HepG2 (cell line): ENCODE measurements at regions not wholly inside any gene's neighbourhood (a gene's known extent, or its start where the extent isn't known, plus 50 kb on each side); places are given as distances from the start of the nearest gene placed in this dataset.

Experiments used
- HOXA3 ChIP-seq: sonication (generic); formaldehyde crosslinking; IDR thresholded peaks from 2 replicates; pipeline ENCODE4 v1.5.0; 2020; ENCODE audit warnings: missing genetic modification reagents
- NCOA2 ChIP-seq: sonication (generic); formaldehyde crosslinking; IDR thresholded peaks from 2 replicates; pipeline ENCODE4 v1.8.0; 2022; ENCODE audit warnings: inconsistent platforms
- PTBP1 ChIP-seq: fragments of 200-400 bp; formaldehyde crosslinking; IDR thresholded peaks from 2 replicates; pipeline ENCODE4 v1.6.1; 2018; ENCODE audit warnings: low read length, low read depth; ENCODE audit not compliant: poor library complexity, severe bottlenecking
- ZNF292 ChIP-seq: sonication (generic); formaldehyde crosslinking; IDR thresholded peaks from 2 replicates; pipeline ENCODE4 v1.8.1; 2022; ENCODE audit warnings: mild to moderate bottlenecking, low read depth, missing genetic modification reagents, borderline replicate concordance
- TF ChIP-seq, protein P1 (sequence below), 2 experiments: fragments of 450-650 bp in 1 of 2; sonication (generic) in 1 of 2; formaldehyde crosslinking in 1 of 2; IDR thresholded peaks; 2 replicates each; pipeline versions ENCODE4 v1.6.1 to v1.8.0; 2016 to 2022; ENCODE audit warnings: antibody characterized with exemption in 1 of 2, mild to moderate bottlenecking in 1 of 2, missing genetic modification reagents in 1 of 2

- TF ChIP-seq HOXA3 (CRISPR knock-in tag) (no peak), NCOA2 (CRISPR knock-in tag) (no peak), PTBP1 (no peak), ZNF292 (no peak)
- TF ChIP-seq, protein P1, sequence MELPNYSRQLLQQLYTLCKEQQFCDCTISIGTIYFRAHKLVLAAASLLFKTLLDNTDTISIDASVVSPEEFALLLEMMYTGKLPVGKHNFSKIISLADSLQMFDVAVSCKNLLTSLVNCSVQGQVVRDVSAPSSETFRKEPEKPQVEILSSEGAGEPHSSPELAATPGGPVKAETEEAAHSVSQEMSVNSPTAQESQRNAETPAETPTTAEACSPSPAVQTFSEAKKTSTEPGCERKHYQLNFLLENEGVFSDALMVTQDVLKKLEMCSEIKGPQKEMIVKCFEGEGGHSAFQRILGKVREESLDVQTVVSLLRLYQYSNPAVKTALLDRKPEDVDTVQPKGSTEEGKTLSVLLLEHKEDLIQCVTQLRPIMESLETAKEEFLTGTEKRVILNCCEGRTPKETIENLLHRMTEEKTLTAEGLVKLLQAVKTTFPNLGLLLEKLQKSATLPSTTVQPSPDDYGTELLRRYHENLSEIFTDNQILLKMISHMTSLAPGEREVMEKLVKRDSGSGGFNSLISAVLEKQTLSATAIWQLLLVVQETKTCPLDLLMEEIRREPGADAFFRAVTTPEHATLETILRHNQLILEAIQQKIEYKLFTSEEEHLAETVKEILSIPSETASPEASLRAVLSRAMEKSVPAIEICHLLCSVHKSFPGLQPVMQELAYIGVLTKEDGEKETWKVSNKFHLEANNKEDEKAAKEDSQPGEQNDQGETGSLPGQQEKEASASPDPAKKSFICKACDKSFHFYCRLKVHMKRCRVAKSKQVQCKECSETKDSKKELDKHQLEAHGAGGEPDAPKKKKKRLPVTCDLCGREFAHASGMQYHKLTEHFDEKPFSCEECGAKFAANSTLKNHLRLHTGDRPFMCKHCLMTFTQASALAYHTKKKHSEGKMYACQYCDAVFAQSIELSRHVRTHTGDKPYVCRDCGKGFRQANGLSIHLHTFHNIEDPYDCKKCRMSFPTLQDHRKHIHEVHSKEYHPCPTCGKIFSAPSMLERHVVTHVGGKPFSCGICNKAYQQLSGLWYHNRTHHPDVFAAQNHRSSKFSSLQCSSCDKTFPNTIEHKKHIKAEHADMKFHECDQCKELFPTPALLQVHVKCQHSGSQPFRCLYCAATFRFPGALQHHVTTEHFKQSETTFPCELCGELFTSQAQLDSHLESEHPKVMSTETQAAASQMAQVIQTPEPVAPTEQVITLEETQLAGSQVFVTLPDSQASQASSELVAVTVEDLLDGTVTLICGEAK (IDR thresholded peaks at IDR 0.05), result no peak
- TF ChIP-seq, protein P1 (CRISPR knock-in tag; IDR thresholded peaks at IDR 0.05), result no peak
Observed at GRCh38 chr13:91050970-91051369, 296.5 kb upstream of the MIR17HG start (continued).
